NCI-H2227 treated with DMSO at 0.1 percent for 48 hours (cell line): ENCODE measurements at regions not wholly inside any gene's neighbourhood (a gene's known extent, or its start where the extent isn't known, plus 50 kb on each side); places are given as distances from the start of the nearest gene placed in this dataset.
"Not testable (repeated sequence)": the region's sequence is repeated elsewhere in the genome, so short reads cannot be mapped to it uniquely, and the experiment has no call there.

ENCODE experiments used
- DNase-seq: peaks from one replicate; lab custom pipeline; 2025; lab: John Stamatoyannopoulos, UW

- no peak for DNase-seq
These were observed 81.1 kb downstream of the CD200R1L start for GRCh38 chr3:112765531-112765930.

GRCh38 chr3:112763258-112763657, 83.4 kb downstream of the CD200R1L start:
- DNase-seq: no peak

GRCh38 chr3:112761062-112761638, 85.5 kb downstream of the CD200R1L start:
- no peak for DNase-seq

GRCh38 chr3:112759681-112760080, 87.0 kb downstream of the CD200R1L start:
- DNase-seq: no peak

GRCh38 chr3:112759210-112759609, 87.5 kb downstream of the CD200R1L start:
- DNase-seq: no peak

- DNase-seq: no peak
These were observed 89.5 kb downstream of the CD200R1L start for GRCh38 chr3:112757197-112757596.

GRCh38 chr3:112755845-112756613, 90.6 kb downstream of the CD200R1L start:
- no peak for DNase-seq

- DNase-seq: not testable (repeated sequence)
These were observed 91.6 kb downstream of the CD200R1L start for GRCh38 chr3:112755046-112755445.

GRCh38 chr3:112751564-112752512, 94.8 kb downstream of the CD200R1L start:
- DNase-seq: peak; percentile 16

- DNase-seq: no peak
These were observed 95.6 kb downstream of the CD200R1L start for GRCh38 chr3:112751061-112751460.

- DNase-seq: no peak
These were observed 99.0 kb downstream of the CD200R1L start for GRCh38 chr3:112747624-112748023.

- no peak for DNase-seq
These were observed 99.9 kb downstream of the CD200R1L start for GRCh38 chr3:112746675-112747280.

- no peak for DNase-seq
These were observed 101.0 kb downstream of the CD200R1L start for GRCh38 chr3:112745567-112746248.

- DNase-seq: no peak
These were observed 101.7 kb downstream of the CD200R1L start for GRCh38 chr3:112744825-112745566.

GRCh38 chr3:112744106-112744505, 102.6 kb downstream of the CD200R1L start:
- no peak for DNase-seq

GRCh38 chr3:112742934-112743333, 102.0 kb upstream of the CCDC80 start:
- no peak for DNase-seq

GRCh38 chr3:112741983-112742382, 101.0 kb upstream of the CCDC80 start:
- DNase-seq: no peak

- no peak for DNase-seq
These were observed 99.9 kb upstream of the CCDC80 start for GRCh38 chr3:112740835-112741234.

GRCh38 chr3:112739252-112739965, 98.5 kb upstream of the CCDC80 start:
- DNase-seq: no peak

GRCh38 chr3:112738366-112738765, 97.4 kb upstream of the CCDC80 start:
- DNase-seq: no peak
